B cell (primary cell): ENCODE measurements at regions not wholly inside any gene's neighbourhood (a gene's known extent, or its start where the extent isn't known, plus 50 kb on each side); places are given as distances from the start of the nearest gene placed in this dataset.

Experiments
- ATAC-seq: fragments of 200-7000 bp; cut with Tn5 transposase; one replicate; pipeline ENCODE4 v1.10.0; 2021; ENCODE audit warnings: low read depth, mild to moderate bottlenecking, moderate number of reproducible peaks, moderate library complexity
- CTCF ChIA-PET: fragments of 350-600 bp; sonication (Branson Sonifier 250); formaldehyde crosslinking; loops from one replicate; lab custom pipeline; 2021; ENCODE audit warnings: antibody characterized with exemption, inconsistent platforms; lab: Charles Lee
- POLR2A ChIA-PET: fragments of 350-600 bp; sonication (Branson Sonifier 250); formaldehyde crosslinking; loops from one replicate; lab custom pipeline; 2021; ENCODE audit warnings: antibody characterized with exemption; lab: Charles Lee
- DNase-seq: peaks from one replicate; pipeline ENCODE4 v3.0.0; 2013
- H2AFZ ChIP-seq: 2 replicates; pipeline ENCODE4 v1.6.1; 2012; ENCODE audit warnings: mild to moderate bottlenecking, low read depth, low read length; ENCODE audit not compliant: insufficient read depth, poor library complexity, severe bottlenecking
- H3K27ac ChIP-seq, 2 donors: 1 replicate in 1 of 2; 2 replicates in 1 of 2; pipeline ENCODE4 v1.5.1; 2012 to 2013; ENCODE audit warnings: low read length in 2 of 2, mild to moderate bottlenecking in 2 of 2, moderate library complexity in 1 of 2
- H3K27me3 ChIP-seq, 4 experiments: fragments of 200-600 bp in 1 of 4; sonication (generic) in 1 of 4; replicated peaks in 1 of 4; 1 replicate in 2 of 4; 2 replicates in 2 of 4; pipeline versions ENCODE4 v1.6.1 to v1.7.0; 2013 to 2016; ENCODE audit warnings: low read length in 3 of 4, mild to moderate bottlenecking in 2 of 4, mixed read lengths in 1 of 4, moderate library complexity in 1 of 4; ENCODE audit not compliant: insufficient read depth in 4 of 4, control insufficient read depth in 3 of 4; ENCODE audit errors: control extremely low read depth in 1 of 4
- H3K36me3 ChIP-seq, 2 experiments: replicated peaks in 1 of 2; 1 replicate in 1 of 2; 2 replicates in 1 of 2; pipeline versions ENCODE4 v1.6.1 to v1.7.1; 2013; ENCODE audit warnings: low read length in 1 of 2; ENCODE audit not compliant: insufficient read depth in 2 of 2, control insufficient read depth in 1 of 2; ENCODE audit errors: control extremely low read depth in 1 of 2, extremely low read depth in 1 of 2
- H3K4me1 ChIP-seq, 2 donors: fragments of 200-600 bp in 1 of 2; sonication (generic) in 1 of 2; 1 replicate in 1 of 2; 2 replicates in 1 of 2; pipeline versions ENCODE4 v1.5.1 to v1.6.1; 2013 to 2017; ENCODE audit warnings: low read length in 2 of 2; ENCODE audit not compliant: control insufficient read depth in 2 of 2, insufficient read depth in 2 of 2
- H3K4me2 ChIP-seq: replicated peaks from 2 replicates; pipeline ENCODE3; 2012; ENCODE audit warnings: mild to moderate bottlenecking, low read depth, low read length; ENCODE audit not compliant: poor library complexity, severe bottlenecking
- H3K4me3 ChIP-seq, 5 experiments: fragments of 200-600 bp in 1 of 5; sonication (generic) in 1 of 5; 1 replicate in 3 of 5; 2 replicates in 2 of 5; pipeline versions ENCODE4 v1.5.1 to v1.7.0; 2011 to 2016; ENCODE audit warnings: low read length in 4 of 5, mild to moderate bottlenecking in 4 of 5, low read depth in 2 of 5, control low read depth in 1 of 5, moderate library complexity in 1 of 5; ENCODE audit not compliant: insufficient read depth in 1 of 5; ENCODE audit errors: control extremely low read depth in 1 of 5, extremely low read depth in 1 of 5
- H3K79me2 ChIP-seq: fragments of 200-600 bp; sonication (generic); one replicate; pipeline ENCODE4 v1.6.0; 2016; ENCODE audit warnings: low read length; ENCODE audit not compliant: control insufficient read depth, insufficient read depth
- H3K9ac ChIP-seq: fragments of 200-600 bp; sonication (generic); 2 replicates; pipeline ENCODE4 v1.6.1; 2017; ENCODE audit warnings: mild to moderate bottlenecking, low read length, moderate library complexity
- H3K9me3 ChIP-seq, 3 donors: one replicate each; pipeline versions ENCODE4 v1.6.1 to v1.7.1; 2013; ENCODE audit warnings: low read length in 2 of 3; ENCODE audit not compliant: control insufficient read depth in 2 of 3, insufficient read depth in 1 of 3; ENCODE audit errors: control extremely low read depth in 1 of 3
- H4K20me1 ChIP-seq: 2 replicates; pipeline ENCODE4 v1.6.0; 2012; ENCODE audit warnings: mild to moderate bottlenecking, low read length; ENCODE audit not compliant: insufficient read depth, control insufficient read depth, poor library complexity, severe bottlenecking
- H3K27ac Mint-ChIP-seq: one replicate; pipeline ENCODE4 v1.8.0; 2021; ENCODE audit warnings: mixed read lengths
- H3K27me3 Mint-ChIP-seq: one replicate; pipeline ENCODE4 v1.8.0; 2021; ENCODE audit warnings: mixed read lengths
- H3K4me1 Mint-ChIP-seq: one replicate; pipeline ENCODE4 v1.8.0; 2021; ENCODE audit warnings: mixed read lengths
- H3K4me3 Mint-ChIP-seq: one replicate; pipeline ENCODE4 v1.8.0; 2021; ENCODE audit warnings: mixed read lengths
- H3K9me3 Mint-ChIP-seq: one replicate; pipeline ENCODE4 v1.8.0; 2022; ENCODE audit warnings: mixed read lengths; ENCODE audit not compliant: insufficient read depth
- EZH2 ChIP-seq: IDR thresholded peaks from 2 replicates; pipeline ENCODE4 v1.6.1; 2012; ENCODE audit warnings: borderline replicate concordance, low read depth, mild to moderate bottlenecking, moderate library complexity, low read length; ENCODE audit not compliant: insufficient read depth, poor library complexity, severe bottlenecking
- WGBS: methylation state at CpG from one replicate; pipeline ENCODE4 v1.1.5; 2013; ENCODE audit warnings: missing lambda C conversion rate; ENCODE audit not compliant: insufficient coverage; 5-methylcytosine and 5-hydroxymethylcytosine counted together
- intact Hi-C: fragments of 100-400 bp; cut with micrococcal nuclease; formaldehyde crosslinking; loops from one replicate; pipeline ENCODE4 v1.10.0; 2022
- TF ChIP-seq, protein P1 (sequence below): fragments of 200-600 bp; IDR thresholded peaks from one replicate; pipeline ENCODE4 v1.8.0; 2022; ENCODE audit warnings: antibody characterized with exemption, mild to moderate bottlenecking

DNA sequence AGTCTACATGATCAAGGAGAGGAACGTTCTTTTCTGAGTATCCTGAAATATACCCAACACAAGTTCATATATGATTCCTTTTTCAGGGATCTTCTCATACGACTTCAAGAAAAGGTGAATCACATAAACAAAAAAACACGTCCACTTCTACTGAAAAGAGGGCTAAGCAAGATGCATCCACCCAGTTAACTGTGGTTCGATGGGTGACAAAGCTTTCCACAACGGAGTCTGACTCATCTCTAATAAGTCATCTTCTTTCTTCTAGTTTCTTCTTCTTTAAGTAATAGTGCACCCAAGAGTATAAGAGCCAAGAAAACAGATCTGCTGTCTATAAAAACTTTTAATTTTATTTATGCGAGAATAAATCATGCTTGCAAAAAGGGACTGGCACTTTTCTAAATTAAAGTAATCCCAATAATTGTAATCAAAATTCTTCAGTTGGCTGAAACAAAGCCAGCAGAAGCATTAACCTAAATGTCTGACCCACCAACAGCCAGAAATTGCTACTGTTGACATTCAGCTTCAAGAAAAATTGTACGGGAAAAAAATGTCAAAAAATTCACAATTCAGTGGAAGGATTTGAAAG lies 146.9 kb upstream of the ANK3 start:
- Mint-ChIP-seq H3K27ac (no peak overlapping the region), H3K4me1 (peaks cover 8% of the 10 kb centered on the region), H3K27me3 (no peaks in the 10 kb centered on the region), H3K4me3 (no peak overlapping the region), H3K9me3 (no peaks in the 10 kb centered on the region)
- ChIA-PET CTCF (no interaction called here), POLR2A (no interaction called here)
- no peak for ATAC-seq
- Histone ChIP-seq H3K27me3 (no peaks in the 10 kb centered on the region), H3K36me3 (no peaks in the 10 kb centered on the region), H3K9me3 (no peaks in the 10 kb centered on the region), H2AFZ (no peak overlapping the region), H3K9ac (no peak overlapping the region), H3K4me1 (peaks cover 0 to 3% of the 10 kb centered on the region in 2 donors), H4K20me1 (no peaks in the 10 kb centered on the region), H3K4me2 (no peak overlapping the region), H3K27ac (no peak overlapping the region), H3K4me3 (no peak overlapping the region), H3K79me2 (no peaks in the 10 kb centered on the region)
- no peak for DNase-seq
- 71% methylated on average over 2 of the region's 7 CpGs for WGBS
- TF ChIP-seq, protein P1, sequence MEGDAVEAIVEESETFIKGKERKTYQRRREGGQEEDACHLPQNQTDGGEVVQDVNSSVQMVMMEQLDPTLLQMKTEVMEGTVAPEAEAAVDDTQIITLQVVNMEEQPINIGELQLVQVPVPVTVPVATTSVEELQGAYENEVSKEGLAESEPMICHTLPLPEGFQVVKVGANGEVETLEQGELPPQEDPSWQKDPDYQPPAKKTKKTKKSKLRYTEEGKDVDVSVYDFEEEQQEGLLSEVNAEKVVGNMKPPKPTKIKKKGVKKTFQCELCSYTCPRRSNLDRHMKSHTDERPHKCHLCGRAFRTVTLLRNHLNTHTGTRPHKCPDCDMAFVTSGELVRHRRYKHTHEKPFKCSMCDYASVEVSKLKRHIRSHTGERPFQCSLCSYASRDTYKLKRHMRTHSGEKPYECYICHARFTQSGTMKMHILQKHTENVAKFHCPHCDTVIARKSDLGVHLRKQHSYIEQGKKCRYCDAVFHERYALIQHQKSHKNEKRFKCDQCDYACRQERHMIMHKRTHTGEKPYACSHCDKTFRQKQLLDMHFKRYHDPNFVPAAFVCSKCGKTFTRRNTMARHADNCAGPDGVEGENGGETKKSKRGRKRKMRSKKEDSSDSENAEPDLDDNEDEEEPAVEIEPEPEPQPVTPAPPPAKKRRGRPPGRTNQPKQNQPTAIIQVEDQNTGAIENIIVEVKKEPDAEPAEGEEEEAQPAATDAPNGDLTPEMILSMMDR, result no peak
- no peak for TF ChIP-seq EZH2
- intact Hi-C loops, result no loop called here

DNA sequence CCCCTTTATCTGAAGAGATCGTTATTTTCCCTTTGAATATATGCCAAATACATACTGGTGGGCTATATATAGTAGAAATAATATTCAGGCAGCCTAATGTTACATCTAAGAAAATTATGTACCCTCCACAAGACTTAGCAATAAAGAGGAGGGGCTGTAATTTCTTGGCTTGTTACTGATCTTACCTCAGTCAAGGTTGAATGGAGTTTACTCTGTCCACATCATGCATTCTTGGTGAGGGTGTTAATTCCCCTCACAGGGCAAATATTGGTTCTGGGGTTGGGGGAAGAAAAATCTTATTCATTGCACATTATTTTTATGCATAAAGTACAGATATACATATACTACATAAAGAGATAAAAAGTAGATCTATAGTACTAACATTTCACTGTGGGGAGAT lies 145.8 kb upstream of the ANK3 start:
- no peak overlapping the region for H3K4me2 ChIP-seq
- Mint-ChIP-seq H3K4me3 (no peak overlapping the region), H3K4me1 (peaks cover 4% of the 10 kb centered on the region), H3K27me3 (no peaks in the 10 kb centered on the region), H3K9me3 (no peaks in the 10 kb centered on the region), H3K27ac (no peak overlapping the region)
- no peaks in the 10 kb centered on the region for H3K27me3 ChIP-seq
- no peaks in the 10 kb centered on the region for H3K9me3 ChIP-seq
- H3K9ac ChIP-seq, result no peak overlapping the region
- no peak for ATAC-seq
- TF ChIP-seq, protein P1, result no peak
- no peak for TF ChIP-seq EZH2
- no peak overlapping the region for H3K27ac ChIP-seq
- CTCF ChIA-PET, result no interaction called here
- intact Hi-C loops, result no loop called here
- H2AFZ ChIP-seq, result no peak overlapping the region
- POLR2A ChIA-PET, result no interaction called here
- no peaks in the 10 kb centered on the region for H3K36me3 ChIP-seq
- DNase-seq, result no peak
- H4K20me1 ChIP-seq, result no peaks in the 10 kb centered on the region
- H3K79me2 ChIP-seq, result no peaks in the 10 kb centered on the region
- WGBS, result no CpG with 5 or more reads among the region's 1 CpG
- no peaks in the 10 kb centered on the region for H3K4me1 ChIP-seq
- no peak overlapping the region for H3K4me3 ChIP-seq
